Pancreas (tissue), 10 donors: ENCODE measurements at regions not wholly inside any gene's neighbourhood (a gene's known extent, or its start where the extent isn't known, plus 50 kb on each side); places are given as distances from the start of the nearest gene placed in this dataset.

ENCODE experiments used
- ATAC-seq, 4 donors: fragments of 200-7000 bp; cut with Tn5 transposase; one replicate each; pipeline versions ENCODE4 v1.8.0 to v1.9.1; 2020; ENCODE audit warnings: mild to moderate bottlenecking in 4 of 4, moderate library complexity in 4 of 4
- DNase-seq, 6 donors: peaks; one replicate each; pipeline ENCODE4 v3.0.0-alpha.2; 2020
- FAIRE-seq: peaks from 2 replicates; lab custom pipeline; 2012; peaks lifted over from hg19 to GRCh38; lab: Jason Lieb, UNC
- H3K27ac ChIP-seq, 4 donors: fragments of 200-600 bp; sonication (generic); 1 replicate in 3 of 4; 2 replicates in 1 of 4; pipeline versions ENCODE4 v1.5.0 to v1.8.0; 2020
- H3K27me3 ChIP-seq, 4 donors: fragments of 200-600 bp; one replicate each; pipeline ENCODE4 v1.8.0; 2021
- H3K36me3 ChIP-seq, 3 donors: fragments of 200-600 bp; sonication (generic) in 1 of 3; one replicate each; pipeline versions ENCODE4 v1.5.0 to v1.8.0; 2020 to 2021
- H3K4me1 ChIP-seq, 3 donors: fragments of 200-600 bp; one replicate each; pipeline ENCODE4 v1.8.0; 2021
- H3K4me3 ChIP-seq, 4 donors: fragments of 200-600 bp; sonication (generic) in 2 of 4; one replicate each; pipeline versions ENCODE4 v1.5.0 to v1.8.0; 2020 to 2021
- H3K9me3 ChIP-seq, 4 donors: fragments of 200-600 bp; one replicate each; pipeline ENCODE4 v1.8.0; 2021
- CTCF ChIP-seq, 4 donors: fragments of 200-600 bp; sonication (generic) in 3 of 4; IDR thresholded peaks; one replicate each; pipeline versions ENCODE4 v1.5.0 to v1.8.0; 2021; ENCODE audit warnings: antibody characterized with exemption in 4 of 4
- WGBS, 2 donors: extraction: QIAGEN DNeasy Blood & Tissue Kit; methylation state at CpG; one replicate each; pipeline ENCODE4 v1.1.7; 2013; 5-methylcytosine and 5-hydroxymethylcytosine counted together
- intact Hi-C, 3 donors: fragments of 100-400 bp; cut with DNase I; formaldehyde crosslinking; loops; one replicate each; pipeline versions ENCODE4 v1.11.1 to v1.14.2; 2022
- donor health status: healthy with polysubstance abuse.
- donor health status: DM: no; HTN: no; CAD: no; lungs with moderate emphysema.
- donor health status: DM: no; HTN: no; CAD: no.
- donor health status: control.
- donor health status: control.
- donor health status: Bipolar disorder and iron deficiency.
- donor health status: DM: yes; HTN: yes; CAD: no.
- donor health status: DM: no; HTN: no; CAD: no.
- donor health status: DM: no; HTN: no; CAD: no.
- donor health status: DM: yes; HTN: yes; CAD: no.

- Histone ChIP-seq H3K27ac (no peak overlapping the region), H3K9me3 (no peaks in the 10 kb centered on the region), H3K4me1 (peaks cover 0 to 7% (median 0%) of the 10 kb centered on the region in 3 donors), H3K36me3 (no peaks in the 10 kb centered on the region), H3K4me3 (no peak overlapping the region), H3K27me3 (no peaks in the 10 kb centered on the region)
- FAIRE-seq: no peak
- ATAC-seq: peak in 1 of 4 donors; percentile 26
- intact Hi-C loops: no loop called here
- WGBS, 2 donors: 77 to 83% methylated on average over 9 of the region's 9 CpGs
- TF ChIP-seq CTCF (IDR thresholded peaks at IDR 0.05): no peak
- no peak for DNase-seq
Measured at GRCh38 chr9:649128-650074, 192.1 kb upstream of the DMRT1 start.

GRCh38 chr9:650362-650761 is 191.1 kb upstream of the DMRT1 start:
- FAIRE-seq (no peak), DNase-seq (no peak)
- no peak for TF ChIP-seq CTCF (IDR thresholded peaks at IDR 0.05)

GRCh38 chr9:651371-651770 is 190.1 kb upstream of the DMRT1 start:
- TF ChIP-seq CTCF (IDR thresholded peaks at IDR 0.05): no peak
- WGBS, 2 donors: 62 to 86% methylated on average over 2 of the region's 2 CpGs
- H3K36me3 ChIP-seq: no peaks in the 10 kb centered on the region
- ATAC-seq (no peak), DNase-seq (no peak), FAIRE-seq (no peak)
- no peak overlapping the region for H3K27ac ChIP-seq
- H3K9me3 ChIP-seq: no peaks in the 10 kb centered on the region
- H3K4me3 ChIP-seq: no peak overlapping the region
- intact Hi-C loops: no loop called here
- no peaks in the 10 kb centered on the region for H3K27me3 ChIP-seq
- peaks cover 9 to 13% (median 9%) of the 10 kb centered on the region in 3 donors for H3K4me1 ChIP-seq

More at GRCh38 chr9:650362-650761, 191.1 kb upstream of the DMRT1 start:
- intact Hi-C loops: no loop called here
- Histone ChIP-seq H3K4me3 (no peak overlapping the region), H3K27ac (no peak overlapping the region), H3K9me3 (no peaks in the 10 kb centered on the region), H3K27me3 (no peaks in the 10 kb centered on the region), H3K36me3 (no peaks in the 10 kb centered on the region), H3K4me1 (peaks cover 0 to 8% (median 0%) of the 10 kb centered on the region in 3 donors)
- WGBS, 2 donors: 81 to 93% methylated on average over 1 of the region's 1 CpG
- ATAC-seq: peak in 2 of 4 donors; percentile 42 to 43

- Histone ChIP-seq H3K36me3 (no peaks in the 10 kb centered on the region), H3K9me3 (no peaks in the 10 kb centered on the region), H3K27me3 (no peaks in the 10 kb centered on the region), H3K4me1 (peaks cover 9 to 17% (median 11%) of the 10 kb centered on the region in 3 donors), H3K27ac (no peak overlapping the region), H3K4me3 (no peak overlapping the region)
- DNase-seq: no peak
- ATAC-seq: peak in 3 of 4 donors; percentile 21 to 61 (median 44)
- intact Hi-C loops: no loop called here
- WGBS, 2 donors: 78 to 88% methylated on average over 9 of the region's 9 CpGs
- no peak for FAIRE-seq
- TF ChIP-seq CTCF (IDR thresholded peaks at IDR 0.05): no peak
Measured at GRCh38 chr9:652914-653313, 188.6 kb upstream of the DMRT1 start.

GRCh38 chr9:653421-653820 is 188.1 kb upstream of the DMRT1 start:
- Histone ChIP-seq H3K36me3 (no peaks in the 10 kb centered on the region), H3K4me3 (no peak overlapping the region), H3K9me3 (no peaks in the 10 kb centered on the region), H3K4me1 (peaks cover 9 to 17% (median 11%) of the 10 kb centered on the region in 3 donors), H3K27ac (no peak overlapping the region), H3K27me3 (no peaks in the 10 kb centered on the region)
- intact Hi-C loops: no loop called here
- no peak for TF ChIP-seq CTCF (IDR thresholded peaks at IDR 0.05)
- 80 to 87% methylated on average over 2 of the region's 2 CpGs for WGBS, 2 donors
- ATAC-seq (no peak), FAIRE-seq (no peak), DNase-seq (no peak)
